Dermis blood vessel endothelial cell (primary cell): ENCODE measurements at regions not wholly inside any gene's neighbourhood (a gene's known extent, or its start where the extent isn't known, plus 50 kb on each side); places are given as distances from the start of the nearest gene placed in this dataset.

Source experiments
- DNase-seq: peaks from one replicate; pipeline ENCODE4 v3.0.0; 2010

DNA sequence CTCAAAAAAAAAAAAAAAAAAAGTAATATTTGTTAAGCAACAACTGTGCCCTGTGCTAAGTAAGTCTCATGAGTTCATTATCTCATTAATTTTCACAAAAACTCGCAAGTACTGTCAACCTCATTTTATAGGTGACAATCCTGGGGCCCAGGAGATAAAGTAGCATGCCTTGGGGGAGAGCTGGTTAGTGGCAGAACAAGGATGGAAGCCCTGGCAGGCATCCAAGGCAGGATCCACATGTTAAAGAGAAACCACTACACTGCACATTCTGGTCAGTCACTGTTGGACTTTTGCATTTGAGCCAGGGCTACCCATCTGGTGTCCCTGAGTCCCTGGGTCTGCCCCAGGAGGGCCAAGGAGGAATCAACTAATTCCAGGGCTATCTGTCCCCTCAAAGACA is 54.6 kb downstream of the ZFP36L2 start:
- peak; percentile 75 for DNase-seq

DNA sequence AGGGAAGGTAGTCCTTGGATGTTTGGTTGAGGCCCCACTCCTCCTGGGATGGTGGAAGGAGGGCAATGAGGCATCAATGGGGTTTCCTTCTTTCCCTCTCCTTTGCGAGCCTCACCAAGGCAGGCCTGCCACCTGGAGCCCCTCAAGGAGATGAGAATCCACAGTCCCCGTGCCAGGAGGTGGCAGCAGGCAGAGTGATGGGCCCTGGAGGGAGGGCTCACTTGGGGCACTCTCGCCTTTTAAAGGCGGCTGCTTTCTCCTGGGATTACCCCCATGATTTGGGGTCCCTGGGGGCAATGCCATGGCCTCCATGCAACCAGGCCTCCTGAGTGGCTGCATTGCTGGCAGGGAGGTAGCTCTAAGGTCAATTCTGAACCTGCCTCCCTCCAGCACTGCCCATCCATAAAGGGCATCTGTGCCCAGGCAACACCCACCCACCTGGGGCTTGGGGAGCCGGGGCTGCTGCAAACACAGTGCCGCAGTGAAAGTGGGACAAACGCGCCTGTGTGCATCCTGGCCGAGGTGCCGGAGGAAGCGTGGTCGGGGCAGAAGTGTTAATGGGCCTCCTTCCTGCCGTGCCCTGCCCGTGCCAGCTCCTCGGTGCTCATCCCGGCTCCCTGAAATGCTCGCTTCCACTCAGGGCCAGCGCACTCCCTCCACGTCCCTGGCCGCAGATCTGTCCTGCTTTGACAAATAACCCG is 55.9 kb downstream of the ZFP36L2 start:
- peak; percentile 28 for DNase-seq

DNA sequence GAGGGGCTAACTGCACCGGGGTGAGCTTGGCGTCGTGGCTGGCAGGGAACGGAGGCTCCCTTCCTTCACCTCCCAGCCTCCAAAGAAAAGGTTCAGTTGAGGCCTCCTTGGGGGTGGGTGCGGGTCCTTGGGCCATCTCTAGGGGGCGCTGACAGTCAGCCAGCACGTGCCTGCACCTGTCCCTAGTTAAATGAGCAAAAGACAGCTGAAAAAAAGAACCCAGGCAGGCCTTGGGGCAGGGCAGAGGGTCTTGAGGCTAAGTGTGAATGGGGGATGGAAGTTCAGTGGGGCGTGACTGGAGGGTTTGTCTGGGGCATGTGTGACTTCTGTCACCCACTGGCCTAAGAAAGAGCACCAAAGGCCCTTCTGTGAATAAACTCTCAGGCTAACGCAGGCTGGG is 56.4 kb downstream of the ZFP36L2 start:
- peak; percentile 73 for DNase-seq

DNA sequence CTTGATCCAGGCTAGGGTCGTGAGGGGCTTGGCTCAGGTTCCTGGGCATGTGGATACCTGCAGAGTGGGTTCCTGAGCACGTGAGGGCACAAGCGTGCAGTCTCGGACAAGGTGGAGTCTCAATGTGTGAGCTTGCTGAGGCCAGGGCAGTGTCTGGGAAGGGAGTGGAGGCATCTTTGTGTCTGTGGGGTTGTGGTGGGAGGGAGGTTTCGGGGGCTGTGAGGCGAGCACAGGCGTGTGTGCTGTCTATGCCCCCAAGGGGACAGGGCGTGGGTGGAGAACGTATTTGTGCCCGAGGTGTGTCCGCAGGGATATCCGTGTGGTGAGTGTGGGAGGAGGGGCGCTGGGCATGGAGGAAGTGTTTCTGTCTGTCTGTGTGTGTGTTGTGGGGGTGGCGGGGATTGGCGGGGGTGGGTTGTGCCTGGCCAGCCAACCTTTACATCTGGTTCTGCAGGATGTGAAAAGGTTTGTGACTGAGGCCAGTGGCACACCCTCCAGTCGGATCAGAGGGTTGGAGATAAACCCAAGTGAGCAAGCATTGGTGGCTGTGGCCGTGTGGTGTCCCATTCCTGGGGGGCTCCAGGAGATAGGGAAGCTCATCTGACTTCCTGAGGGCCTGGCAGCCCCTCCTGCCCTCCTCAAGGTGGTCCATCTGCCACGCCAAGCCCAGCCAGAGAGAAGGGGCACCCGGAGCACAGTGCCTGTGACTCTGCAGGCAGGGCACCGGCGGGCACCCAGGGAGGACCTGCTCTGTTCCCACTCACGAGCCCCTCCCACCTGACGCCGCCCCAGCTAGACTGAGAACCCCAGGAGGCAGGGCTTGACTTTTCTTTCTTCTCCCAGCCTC is 57.1 kb downstream of the ZFP36L2 start:
- DNase-seq = peak; percentile 65

DNA sequence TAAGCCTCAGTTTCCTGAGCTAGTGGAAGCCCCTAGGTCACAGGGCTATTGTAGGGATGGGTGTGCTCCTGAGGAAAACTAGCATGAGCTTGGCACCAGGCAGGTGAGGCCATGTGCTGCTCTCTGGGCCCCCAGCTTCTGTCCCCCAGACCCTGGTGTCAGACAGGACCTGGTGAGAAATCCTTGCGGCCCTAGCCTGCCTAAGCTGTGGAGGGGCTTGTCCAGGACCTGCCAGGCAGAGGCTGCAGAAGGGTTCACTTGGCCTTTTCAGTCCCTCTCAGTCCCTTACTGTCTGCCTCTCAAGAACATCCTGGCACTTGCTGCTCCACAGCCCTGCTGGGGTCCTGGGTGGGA is 58.4 kb downstream of the ZFP36L2 start:
- DNase-seq = no peak

DNA sequence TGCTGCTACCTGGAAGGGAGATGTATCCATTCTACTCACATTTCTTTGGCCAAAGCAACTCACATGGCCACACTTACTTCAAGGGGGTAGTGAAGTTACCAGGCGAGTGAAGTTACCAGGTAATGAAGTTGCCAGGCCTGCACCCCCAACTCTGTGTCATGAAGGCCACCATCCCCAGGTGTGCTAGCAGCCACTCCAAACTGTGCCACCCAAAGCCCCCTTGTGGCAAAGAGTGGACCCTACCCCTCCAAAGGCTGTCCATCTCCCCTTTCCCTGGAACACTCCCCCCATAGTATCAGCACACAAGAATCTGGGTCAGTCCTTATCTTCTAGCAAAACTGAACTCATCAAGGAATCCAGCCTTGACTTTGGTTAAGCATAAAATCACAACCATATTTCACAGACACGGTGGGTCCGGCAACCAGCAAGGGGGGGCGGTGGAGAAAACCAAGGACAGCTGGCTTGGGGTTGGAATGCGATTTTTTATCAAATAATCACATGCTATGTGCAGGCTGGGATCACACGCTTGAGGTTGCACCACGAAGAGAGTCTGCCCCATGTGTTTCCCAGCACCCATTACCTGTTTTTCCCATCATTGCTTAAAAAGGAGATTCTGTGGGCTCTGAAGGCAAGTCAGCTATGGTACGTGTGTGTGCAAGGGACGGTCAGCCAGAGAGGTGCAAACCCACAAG is 60.9 kb downstream of the ZFP36L2 start:
- no peak for DNase-seq

DNA sequence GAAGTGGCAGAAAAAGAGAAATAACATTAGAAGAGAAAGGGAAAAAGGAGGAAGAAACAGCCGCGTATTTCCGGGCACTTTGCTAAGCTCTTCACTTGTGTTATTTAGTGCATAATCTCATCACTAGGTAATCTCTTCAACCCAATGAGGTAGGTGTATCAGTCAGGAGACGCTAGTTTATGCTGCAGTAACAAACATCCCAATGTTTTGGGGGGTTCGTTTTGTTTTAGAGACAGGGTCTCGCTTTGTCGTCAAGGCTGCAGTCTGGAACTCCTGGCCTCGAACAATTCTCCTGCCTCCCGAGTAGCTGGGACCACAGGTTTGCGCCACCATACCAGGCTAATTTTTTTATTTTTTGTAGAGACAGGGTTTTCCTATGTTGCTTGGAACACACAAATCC is 61.7 kb downstream of the ZFP36L2 start:
- no peak for DNase-seq

DNA sequence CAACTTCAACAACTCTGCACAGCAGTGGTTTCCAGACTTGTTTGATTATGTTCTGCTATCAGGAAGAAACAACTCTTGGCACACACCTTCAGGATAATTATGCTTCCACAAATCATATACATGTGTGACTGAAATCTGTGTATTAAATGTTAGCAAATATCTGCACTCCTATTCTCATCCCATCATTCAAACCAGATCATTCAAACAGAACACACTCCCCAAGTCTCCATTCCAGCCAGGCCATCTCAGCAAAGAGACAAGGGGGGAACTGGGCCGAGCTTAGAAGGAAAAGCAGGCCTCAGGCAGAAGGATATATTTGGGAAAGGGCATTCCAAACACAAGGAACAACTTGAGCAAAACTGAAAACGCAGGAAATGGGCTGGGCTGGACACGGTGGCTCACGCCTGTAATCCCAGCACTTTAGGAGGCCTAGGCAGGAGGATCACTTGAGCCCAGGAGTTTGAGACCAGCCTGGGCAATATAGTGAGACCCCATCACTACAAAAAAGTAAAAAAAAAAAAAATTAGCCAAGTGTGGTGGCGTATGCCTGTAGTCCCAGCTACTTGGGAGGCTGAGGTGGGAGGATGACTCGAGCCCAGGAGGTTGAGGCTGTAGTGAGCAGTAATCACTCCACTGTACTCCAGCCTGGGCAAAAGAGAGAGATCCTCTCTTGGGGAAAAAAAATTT is 62.7 kb downstream of the ZFP36L2 start:
- no peak for DNase-seq

DNA sequence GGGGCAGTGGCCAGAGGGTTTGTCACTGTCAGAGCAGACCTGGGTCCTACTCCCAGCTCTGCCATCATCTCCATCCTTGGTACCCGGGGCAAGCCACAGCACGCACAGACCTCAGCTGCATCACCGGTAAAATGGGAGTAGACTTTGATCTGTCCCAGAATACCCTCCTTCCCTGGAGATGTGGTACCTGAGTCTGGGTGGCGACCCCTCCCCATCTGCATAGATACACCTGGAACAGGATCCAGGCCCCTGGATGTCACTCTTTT is 64.0 kb downstream of the ZFP36L2 start:
- DNase-seq = no peak

DNA sequence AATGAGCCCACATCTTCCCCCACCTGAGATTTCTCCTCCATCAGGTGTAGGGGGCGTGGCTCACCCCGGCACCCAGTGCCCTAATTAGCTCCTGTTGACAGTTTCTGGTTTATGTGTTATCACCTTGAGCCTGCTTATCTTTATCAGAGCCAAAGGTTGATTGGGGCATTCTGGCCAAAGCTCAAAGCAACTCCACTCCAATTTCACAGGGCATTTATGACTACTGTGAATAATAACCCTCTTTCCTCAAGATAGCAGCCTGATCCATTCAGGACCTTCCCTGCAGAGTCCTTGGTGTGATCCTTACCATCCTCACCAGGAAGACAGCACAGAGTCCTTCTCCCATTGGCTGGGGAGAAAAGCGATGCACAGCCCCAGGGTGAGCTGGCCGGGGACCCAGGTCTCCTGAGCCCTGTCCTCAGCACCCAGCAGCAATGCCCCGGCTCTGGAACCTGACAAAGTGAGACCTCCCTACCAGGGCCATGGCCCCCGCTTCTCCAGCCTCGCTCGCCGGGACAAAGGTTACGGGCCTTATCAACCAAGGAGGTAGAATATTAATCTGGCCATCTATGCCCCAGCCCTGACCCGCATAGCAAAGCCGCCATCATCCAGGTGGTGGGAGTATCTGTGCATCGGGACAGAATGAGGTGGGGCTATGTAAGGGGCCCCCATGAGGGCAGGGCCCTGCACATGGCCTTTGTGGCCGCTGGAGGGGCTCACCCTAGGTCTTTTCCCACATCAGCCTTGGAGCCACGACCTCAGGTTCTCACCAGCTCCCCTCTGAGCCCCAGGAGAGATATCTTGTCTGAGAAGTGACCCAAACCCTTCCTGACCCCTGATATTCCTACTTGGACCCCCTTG is 64.5 kb downstream of the ZFP36L2 start:
- DNase-seq = no peak

DNA sequence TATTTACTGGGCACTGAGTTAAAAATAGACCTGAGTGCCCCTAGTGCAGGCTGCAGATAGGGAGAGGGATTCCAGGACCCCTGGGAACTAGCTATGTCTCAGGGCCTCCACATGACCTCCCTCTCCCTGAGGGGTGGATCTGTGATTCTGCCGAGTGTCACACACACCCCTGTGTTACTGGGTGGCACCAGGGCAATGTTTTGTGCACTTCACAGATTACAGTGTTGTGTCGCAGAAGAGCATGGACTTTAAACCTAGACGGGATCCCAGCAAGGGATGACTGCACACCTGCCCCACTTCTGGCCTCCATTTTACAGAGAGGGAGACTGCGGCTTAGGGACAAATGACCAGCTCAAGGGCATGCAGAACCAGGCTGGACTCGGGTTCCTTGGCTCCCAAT is 65.6 kb downstream of the ZFP36L2 start:
- no peak for DNase-seq

DNA sequence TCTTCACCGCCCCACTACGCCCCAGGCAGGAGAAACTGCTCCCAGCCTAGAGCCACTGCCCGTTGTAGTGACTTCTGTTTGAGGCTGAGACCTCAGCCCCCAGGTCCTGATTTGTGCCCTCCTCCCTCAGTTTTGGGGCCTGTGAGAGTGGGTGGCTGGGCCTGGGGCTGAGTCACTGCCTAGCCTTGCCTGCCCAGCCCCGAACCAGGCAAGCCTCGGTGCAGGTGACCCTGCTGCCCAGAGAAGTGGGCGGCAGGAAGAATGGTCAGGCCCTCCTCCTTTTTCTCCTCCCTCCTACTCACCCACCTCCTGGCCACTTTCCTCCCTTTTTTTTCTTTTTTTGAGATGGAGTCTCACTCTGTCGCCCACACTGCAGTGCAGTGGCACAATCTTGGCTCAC is 66.6 kb downstream of the ZFP36L2 start:
- DNase-seq = no peak

DNA sequence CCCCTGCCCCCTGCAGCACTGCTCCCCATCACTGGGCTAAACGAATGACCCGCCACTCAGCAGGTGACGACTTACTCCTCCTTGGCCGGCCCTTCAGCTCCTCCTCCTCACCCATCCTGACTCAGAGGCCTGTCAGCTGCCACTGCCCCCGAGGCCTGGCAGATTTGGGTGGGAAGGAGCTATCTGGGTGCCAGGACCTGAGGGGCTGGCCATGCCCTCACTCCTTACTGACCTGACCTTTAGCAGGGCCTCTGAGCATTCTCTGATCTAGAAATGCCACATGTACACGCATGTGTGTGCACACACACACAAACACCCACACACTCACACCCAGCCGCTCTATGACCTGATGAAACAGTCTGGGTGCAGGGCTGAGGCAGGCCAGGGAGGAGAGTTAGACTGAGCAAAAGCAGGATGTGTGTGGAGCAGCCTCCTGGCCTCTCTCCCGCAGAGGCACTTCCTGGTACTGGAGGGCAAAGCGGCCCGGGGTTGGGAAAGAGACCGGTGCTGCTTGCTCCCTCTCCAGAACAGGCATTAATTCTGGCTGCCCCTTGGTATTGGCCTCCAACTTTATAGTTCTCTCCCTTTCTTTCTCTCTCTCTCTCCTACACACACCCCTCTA is 68.0 kb downstream of the ZFP36L2 start:
- DNase-seq = peak; percentile 87

DNA sequence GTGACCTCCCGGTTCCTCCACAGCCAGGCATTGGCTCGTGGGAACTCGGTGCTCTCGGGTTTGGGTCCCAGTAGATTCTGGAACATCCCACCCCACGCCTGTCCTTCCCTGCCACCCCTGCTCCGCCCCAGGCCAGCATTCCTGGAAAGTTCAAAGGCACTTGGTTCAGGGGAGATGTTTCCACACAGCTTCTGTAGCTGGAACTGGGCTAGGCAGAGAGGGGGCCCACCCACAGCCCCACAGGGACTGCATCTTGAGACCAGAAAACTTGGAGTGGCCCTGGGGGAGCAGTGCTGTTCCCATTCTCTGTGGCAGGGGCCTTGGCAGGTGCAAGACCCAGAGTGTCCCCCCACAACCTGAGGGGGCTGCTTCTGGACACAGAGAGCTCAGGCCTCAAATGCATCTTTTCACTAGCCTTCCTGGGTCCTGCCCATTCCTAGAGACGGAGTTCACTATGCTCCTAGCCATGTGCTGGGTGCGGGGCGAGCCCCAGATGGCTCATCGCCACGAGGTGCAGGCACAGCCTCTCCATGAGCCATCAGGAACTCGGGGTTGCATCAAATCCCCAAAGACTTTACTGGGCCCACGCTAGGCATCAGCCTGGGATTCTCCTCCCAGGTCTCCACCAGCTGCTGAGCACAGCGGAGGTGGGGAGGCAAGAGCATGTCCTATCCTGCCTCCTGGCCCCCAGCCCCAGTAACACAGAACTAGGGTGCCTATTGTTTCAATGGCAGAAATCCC is 68.7 kb downstream of the ZFP36L2 start:
- DNase-seq = no peak

DNA sequence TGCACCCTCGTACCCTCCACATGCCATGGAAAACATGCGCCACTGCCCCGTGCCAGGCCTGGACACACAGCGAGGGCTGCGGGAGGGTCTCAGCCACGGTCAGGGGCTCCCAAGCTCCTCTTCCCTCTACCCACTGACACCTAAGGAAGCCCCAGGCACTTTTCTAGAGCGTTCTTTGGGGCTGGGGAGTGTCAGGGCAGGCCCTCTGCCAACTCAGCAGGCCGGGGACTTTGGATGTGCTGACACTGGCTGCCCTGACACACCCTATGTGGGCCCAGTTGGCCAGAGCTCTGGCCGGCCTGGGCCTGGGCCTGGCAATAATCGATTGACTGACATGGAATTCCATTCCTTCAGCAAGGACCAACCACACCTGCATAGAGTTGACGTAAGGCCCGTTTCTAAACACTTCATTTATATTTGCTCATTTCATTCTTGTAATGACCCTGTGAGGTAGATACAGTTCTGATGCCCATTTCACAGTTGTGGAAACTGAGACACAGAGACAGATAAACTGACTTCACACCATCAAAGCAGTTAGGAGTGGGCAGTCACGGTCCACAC is 70.5 kb downstream of the ZFP36L2 start:
- DNase-seq = no peak

DNA sequence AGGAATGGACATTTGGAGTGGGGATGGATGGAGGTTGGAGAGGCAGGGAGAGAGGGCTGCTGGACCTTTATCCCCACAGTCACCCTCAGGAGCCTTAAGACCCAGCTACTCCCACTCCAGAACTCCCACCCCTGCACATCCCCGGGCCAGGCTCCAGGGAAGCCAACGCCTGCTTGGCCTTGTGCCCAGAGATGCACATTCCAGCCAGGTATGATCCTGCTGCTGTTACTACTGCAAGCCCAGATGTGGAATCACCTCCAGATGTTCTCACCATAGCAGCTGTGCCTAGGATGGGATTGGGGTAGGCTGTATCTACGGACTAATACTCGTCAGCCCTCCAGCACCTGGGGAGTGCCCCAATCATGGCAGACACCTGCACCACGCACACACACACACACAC is 71.7 kb downstream of the ZFP36L2 start:
- DNase-seq = no peak

DNA sequence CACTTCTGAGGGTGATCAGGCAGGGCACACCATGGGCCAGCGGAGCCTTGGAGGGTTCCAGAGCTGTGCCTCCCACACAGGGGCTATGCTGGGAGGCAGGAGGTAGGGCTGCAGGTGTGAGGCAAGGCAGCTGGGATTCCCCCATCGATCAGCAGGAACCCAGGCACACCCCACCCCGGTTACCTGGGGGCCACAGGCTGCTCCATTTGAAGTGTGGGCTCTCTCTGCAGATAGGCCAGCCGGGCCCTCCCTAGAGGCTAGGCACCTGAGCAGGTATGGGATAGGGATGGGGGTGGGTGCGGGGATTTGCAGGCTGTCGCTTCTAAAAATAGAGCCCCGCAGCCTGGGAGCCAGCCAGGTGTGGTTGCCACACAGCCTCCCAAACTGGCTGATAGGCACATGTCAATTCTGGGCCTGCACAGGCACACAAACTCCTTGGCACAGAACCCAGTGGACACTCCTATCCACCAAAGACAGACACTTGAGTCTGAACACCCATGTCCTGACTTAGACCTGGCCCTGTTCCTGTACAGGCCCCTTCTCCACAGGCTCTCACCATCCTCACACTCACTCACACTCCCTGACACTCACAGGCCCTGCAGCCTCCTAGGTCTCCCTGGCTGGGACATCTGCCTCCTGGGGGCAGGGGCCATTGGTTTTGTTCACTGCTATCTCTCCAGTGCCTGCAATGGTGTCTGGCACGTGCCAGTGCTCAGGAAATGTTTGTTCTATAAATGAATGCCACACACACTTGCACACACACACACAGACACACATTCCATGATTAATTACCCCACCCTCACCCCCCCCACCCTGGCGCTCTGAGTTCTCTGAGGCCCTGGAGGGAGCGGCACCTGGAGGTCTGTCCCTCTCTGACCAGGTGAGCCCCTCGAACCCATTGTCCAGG is 73.4 kb downstream of the ZFP36L2 start:
- peak; percentile 24 for DNase-seq

DNA sequence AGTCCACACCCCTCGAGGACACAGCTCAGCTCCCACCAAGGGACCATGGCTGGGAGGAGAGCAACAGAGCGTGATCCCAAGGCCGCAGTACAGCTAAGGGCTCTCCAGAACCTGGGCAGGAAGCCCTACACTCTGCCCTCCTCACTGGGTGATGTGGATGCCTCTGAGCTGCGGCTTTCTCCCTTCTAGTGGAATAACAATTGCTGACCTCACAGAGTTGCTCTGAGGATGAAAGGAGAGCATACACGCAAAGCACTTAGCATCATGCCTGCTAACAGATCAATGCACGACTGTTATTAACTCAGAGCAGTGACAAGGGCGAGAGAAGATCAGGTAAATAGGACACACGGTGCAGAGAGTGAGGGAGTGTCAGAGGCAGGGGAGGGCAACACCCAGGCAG is 74.2 kb downstream of the ZFP36L2 start:
- DNase-seq = no peak

DNA sequence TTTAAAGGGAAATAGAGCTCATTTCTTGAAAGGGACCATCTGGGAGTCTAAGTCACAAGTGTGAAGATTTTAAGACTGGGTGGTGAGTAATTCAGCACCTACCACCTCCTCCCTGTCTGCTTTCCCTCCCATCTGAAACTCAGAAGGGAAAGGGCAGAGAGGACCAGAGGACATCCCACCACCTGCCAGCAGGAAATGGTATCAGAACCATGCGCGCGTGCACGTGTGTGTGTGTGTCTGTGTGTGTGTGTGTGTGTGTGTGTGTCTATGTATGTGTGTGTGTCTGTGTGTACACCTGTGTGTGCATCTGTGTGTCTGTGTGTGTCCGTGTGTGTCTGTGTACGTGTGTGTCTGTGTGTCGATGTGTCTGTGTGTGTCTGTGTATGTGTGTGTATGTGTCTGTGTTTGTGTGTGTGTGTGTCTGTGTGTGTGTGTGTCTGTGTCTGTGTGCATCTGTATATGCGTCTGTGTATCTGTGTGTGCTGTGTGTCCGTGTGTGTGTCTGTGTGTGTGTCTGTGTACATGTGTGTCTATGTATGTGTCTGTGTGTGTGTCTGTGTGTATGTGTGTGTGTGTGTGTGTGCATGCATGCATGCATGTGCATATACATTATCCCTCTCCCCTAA is 76.8 kb downstream of the ZFP36L2 start:
- DNase-seq = no peak
